ENCODE measurements at regions not wholly inside any gene's neighbourhood (a gene's known extent, or its start where the extent isn't known, plus 50 kb on each side); places are given as distances from the start of the nearest gene placed in this dataset.

- no peak for DNase-seq (ENCODE audit: low read depth in 2 of 3, low spot score in 2 of 3)
These were observed 141.5 kb upstream of the FIGN start for GRCh38 chr2:163877316-163877715.

- no peak for DNase-seq (ENCODE audit: low read depth in 2 of 3, low spot score in 2 of 3)
These were observed 127.3 kb upstream of the FIGN start for GRCh38 chr2:163863073-163863472.

GRCh38 chr2:163859951-163860350 lies 124.1 kb upstream of the FIGN start:
- no peak for DNase-seq (ENCODE audit: low read depth in 2 of 3, low spot score in 2 of 3)

GRCh38 chr2:163856941-163857340 lies 121.1 kb upstream of the FIGN start:
- no peak for DNase-seq (ENCODE audit: low read depth in 2 of 3, low spot score in 2 of 3)

GRCh38 chr2:163852616-163853015 lies 116.8 kb upstream of the FIGN start:
- DNase-seq (ENCODE audit: low read depth in 2 of 3, low spot score in 2 of 3): no peak

GRCh38 chr2:163849756-163850435 lies 114.1 kb upstream of the FIGN start:
- no peak for DNase-seq (ENCODE audit: low read depth in 2 of 3, low spot score in 2 of 3)

GRCh38 chr2:163838890-163839289 lies 103.1 kb upstream of the FIGN start:
- DNase-seq (ENCODE audit: low read depth in 2 of 3, low spot score in 2 of 3): no peak

GRCh38 chr2:163836167-163836566 lies 100.4 kb upstream of the FIGN start:
- no peak for DNase-seq (ENCODE audit: low read depth in 2 of 3, low spot score in 2 of 3)

- DNase-seq (ENCODE audit: low read depth in 2 of 3, low spot score in 2 of 3): no peak
These were observed 99.0 kb upstream of the FIGN start for GRCh38 chr2:163834841-163835240.

GRCh38 chr2:163834221-163834620 lies 98.4 kb upstream of the FIGN start:
- no peak for DNase-seq (ENCODE audit: low read depth in 2 of 3, low spot score in 2 of 3)

GRCh38 chr2:163828771-163829170 lies 93.0 kb upstream of the FIGN start:
- DNase-seq (ENCODE audit: low read depth in 2 of 3, low spot score in 2 of 3): no peak

- DNase-seq (ENCODE audit: low read depth in 2 of 3, low spot score in 2 of 3): no peak
These were observed 86.2 kb upstream of the FIGN start for GRCh38 chr2:163822033-163822432.

GRCh38 chr2:163812926-163813520 lies 77.2 kb upstream of the FIGN start:
- DNase-seq (ENCODE audit: low read depth in 2 of 3, low spot score in 2 of 3): no peak

- no peak for DNase-seq (ENCODE audit: low read depth in 2 of 3, low spot score in 2 of 3)
These were observed 72.6 kb upstream of the FIGN start for GRCh38 chr2:163808406-163808805.

GRCh38 chr2:163802284-163802683 lies 66.5 kb upstream of the FIGN start:
- no peak for DNase-seq (ENCODE audit: low read depth in 2 of 3, low spot score in 2 of 3)

- DNase-seq (ENCODE audit: low read depth in 2 of 3, low spot score in 2 of 3): no peak
These were observed 65.7 kb upstream of the FIGN start for GRCh38 chr2:163801486-163801885.

GRCh38 chr2:163800951-163801381 lies 65.2 kb upstream of the FIGN start:
- DNase-seq (ENCODE audit: low read depth in 2 of 3, low spot score in 2 of 3): no peak

GRCh38 chr2:163799807-163800206 lies 64.0 kb upstream of the FIGN start:
- no peak for DNase-seq (ENCODE audit: low read depth in 2 of 3, low spot score in 2 of 3)

- no peak for DNase-seq (ENCODE audit: low read depth in 2 of 3, low spot score in 2 of 3)
These were observed 58.8 kb upstream of the FIGN start for GRCh38 chr2:163794635-163795034.
